Ishikawa (cell line): ENCODE measurements at regions not wholly inside any gene's neighbourhood (a gene's known extent, or its start where the extent isn't known, plus 50 kb on each side); places are given as distances from the start of the nearest gene placed in this dataset.

Experiments
- EP300 ChIP-seq: IDR thresholded peaks from 2 replicates; pipeline ENCODE4 v1.6.1; 2012; ENCODE audit warnings: borderline replicate concordance
- FOXM1 ChIP-seq: IDR thresholded peaks from 2 replicates; pipeline ENCODE4 v1.6.1; 2012; ENCODE audit warnings: low read depth, borderline replicate concordance
- RAD21 ChIP-seq: IDR thresholded peaks from 2 replicates; pipeline ENCODE4 v1.6.1; 2012; ENCODE audit warnings: low read depth
- REST ChIP-seq: IDR thresholded peaks from 2 replicates; pipeline ENCODE4 v1.6.1; 2012; ENCODE audit warnings: low read depth, mild to moderate bottlenecking
- TAF1 ChIP-seq: IDR thresholded peaks from 2 replicates; pipeline ENCODE4 v1.6.1; 2012; ENCODE audit warnings: low read depth, mild to moderate bottlenecking
- TCF12 ChIP-seq: IDR thresholded peaks from 2 replicates; pipeline ENCODE4 v1.6.1; 2012; ENCODE audit warnings: low read depth
- YY1 ChIP-seq: IDR thresholded peaks from 2 replicates; pipeline ENCODE4 v1.6.1; 2012; ENCODE audit warnings: low read depth

GRCh38 chr5:111993242-111993641 is 236.2 kb upstream of the NREP start:
- TF ChIP-seq FOXM1 (no peak), RAD21 (no peak), YY1 (no peak), TCF12 (no peak), TAF1 (no peak), EP300 (no peak), REST (no peak)
